HG03432 (cell line): ENCODE measurements at regions not wholly inside any gene's neighbourhood (a gene's known extent, or its start where the extent isn't known, plus 50 kb on each side); places are given as distances from the start of the nearest gene placed in this dataset.
A peak's percentile ranks its signal among the peaks of the same experiment; 100 is the strongest.

Experiments
- ATAC-seq: cut with Tn5 transposase; IDR thresholded peaks from one replicate; pipeline ENCODE4 v1.9.1; 2021; ENCODE audit warnings: mild to moderate bottlenecking, moderate library complexity; ENCODE audit not compliant: unreplicated experiment

DNA sequence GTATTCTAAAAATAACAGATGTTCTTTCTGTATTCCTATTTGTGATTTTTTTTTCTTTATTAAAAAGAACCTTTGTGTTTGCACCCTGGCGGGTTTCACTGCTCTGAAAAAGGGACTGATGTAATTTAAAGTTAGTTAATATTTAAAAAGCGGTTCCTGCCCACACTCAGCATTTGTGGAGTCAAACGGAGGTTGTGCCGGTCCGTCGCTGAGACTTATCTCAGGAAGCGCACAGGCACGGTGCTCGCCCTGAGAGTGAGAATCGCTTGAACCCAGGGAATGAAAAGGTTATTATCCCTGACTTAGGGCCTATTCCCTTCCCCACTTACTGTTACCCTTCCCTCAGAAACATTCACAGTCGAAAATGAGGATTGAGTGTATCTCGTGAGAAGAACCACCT is 366.7 kb downstream of the THBS2 start:
- no peak for ATAC-seq

DNA sequence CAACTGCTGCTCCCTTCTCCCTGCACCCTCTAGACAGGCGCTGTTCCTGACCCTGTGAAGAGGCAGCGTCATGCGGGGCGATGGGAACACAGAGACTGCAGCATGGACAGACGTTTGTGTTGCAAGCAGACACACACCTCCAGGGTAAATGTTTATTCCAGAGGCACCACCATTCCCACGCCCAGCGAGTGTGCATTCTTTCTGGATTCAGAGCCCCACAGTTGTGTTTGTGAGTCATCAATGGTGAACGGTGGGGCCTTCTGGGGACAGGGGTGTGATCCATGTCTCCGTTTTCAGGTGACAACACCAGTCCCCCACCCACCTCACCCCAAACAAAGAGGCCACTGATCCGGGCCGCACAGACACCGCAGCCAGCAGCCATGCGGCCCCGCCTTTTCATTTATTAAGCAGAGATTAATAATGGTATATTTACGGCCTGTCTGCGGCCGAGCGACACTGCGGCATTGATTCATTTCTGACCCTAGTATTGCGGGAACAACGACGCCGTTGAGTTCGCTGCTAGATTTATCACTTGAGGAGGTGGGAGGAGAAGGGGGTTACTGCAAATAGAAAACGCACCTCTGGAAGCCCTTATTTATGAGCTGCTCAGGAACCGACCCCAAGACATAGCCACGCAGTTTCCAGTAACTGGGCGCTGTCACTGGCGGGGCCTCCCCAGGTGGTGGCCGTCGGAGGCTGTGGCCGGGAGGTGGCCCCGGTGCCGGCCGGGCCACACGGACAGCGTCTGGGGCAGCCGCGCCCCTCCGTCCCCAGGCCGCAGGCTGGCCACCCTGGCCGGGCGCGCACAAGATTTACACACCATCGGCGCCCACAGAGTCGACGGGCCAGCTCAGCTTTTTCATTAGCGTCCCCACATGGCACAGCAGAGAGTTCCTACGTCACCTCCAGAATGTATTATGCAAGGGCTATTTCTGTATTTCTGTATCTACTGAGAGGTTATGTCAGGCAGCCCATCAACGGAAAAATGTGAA is 367.6 kb downstream of the THBS2 start:
- ATAC-seq: no peak

DNA sequence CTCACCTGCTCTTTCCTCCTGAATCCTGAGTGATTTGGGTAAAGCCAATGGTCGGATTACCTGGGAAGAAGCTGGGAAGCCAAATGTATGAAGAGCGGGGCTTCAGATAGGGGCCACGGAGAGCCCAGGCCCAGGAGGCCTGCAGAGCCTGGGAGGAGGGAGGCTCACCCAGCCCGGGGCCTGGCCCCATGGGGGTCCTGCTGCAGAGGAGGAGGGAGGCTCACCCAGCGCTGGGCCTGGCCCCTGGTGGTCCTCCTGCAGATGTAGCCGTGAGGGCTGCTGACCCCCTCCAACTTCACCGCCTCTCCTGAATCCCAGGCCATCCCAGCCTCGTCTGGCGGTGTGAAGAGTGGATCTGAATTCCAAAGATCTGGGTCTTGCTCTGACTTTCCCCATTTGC is 368.4 kb downstream of the THBS2 start:
- no peak for ATAC-seq

DNA sequence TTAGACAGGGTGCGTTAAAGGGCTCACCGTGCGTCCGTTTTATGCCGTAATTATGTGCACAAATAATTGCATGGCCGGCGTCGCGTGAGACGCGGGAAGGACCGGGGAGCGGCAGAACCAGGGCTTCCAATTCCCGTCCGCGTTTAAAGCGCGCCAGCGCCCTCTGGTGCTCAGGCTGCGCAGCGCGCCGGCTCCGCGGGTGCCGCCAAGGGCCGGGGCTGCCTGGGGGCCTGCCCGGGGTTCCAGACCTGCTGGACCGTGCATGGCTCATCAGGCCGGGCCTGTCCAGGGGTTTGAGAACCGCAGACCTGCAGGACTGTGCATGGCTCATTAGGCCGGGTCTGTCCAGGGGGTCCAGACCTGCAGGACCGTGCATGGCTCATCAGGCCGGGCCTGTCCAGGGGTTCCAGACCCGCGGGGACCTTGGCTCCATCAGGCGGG is 369.0 kb downstream of the THBS2 start:
- peak; percentile 90 for ATAC-seq

DNA sequence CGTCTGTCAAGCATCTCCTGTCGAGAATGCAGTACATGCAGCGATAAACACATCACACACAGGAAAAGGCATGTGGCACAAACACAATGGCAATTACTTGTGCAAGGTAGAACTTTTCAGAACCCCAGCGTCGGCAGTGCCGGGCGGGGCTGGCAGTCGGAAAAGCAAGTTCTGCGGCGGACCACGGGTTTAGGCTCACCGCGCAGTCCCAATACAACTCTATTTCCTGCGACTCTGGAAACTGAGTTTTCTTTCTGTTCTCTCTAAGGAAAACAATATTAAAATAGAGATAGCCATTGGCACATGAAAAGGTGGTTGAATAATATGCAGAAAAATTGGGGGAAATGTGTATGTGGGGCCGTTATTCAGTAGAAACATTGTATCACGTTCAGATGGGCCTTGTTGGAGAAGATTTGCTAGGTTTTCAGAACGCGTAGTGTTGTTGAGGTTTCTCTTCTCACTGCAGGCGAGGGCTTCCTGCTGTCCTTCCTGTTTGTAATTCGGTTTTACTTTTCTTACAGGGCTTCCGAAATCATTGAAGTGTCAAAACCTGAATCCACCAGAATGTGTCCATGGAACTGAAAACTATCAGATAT is 369.5 kb downstream of the THBS2 start:
- ATAC-seq: no peak

DNA sequence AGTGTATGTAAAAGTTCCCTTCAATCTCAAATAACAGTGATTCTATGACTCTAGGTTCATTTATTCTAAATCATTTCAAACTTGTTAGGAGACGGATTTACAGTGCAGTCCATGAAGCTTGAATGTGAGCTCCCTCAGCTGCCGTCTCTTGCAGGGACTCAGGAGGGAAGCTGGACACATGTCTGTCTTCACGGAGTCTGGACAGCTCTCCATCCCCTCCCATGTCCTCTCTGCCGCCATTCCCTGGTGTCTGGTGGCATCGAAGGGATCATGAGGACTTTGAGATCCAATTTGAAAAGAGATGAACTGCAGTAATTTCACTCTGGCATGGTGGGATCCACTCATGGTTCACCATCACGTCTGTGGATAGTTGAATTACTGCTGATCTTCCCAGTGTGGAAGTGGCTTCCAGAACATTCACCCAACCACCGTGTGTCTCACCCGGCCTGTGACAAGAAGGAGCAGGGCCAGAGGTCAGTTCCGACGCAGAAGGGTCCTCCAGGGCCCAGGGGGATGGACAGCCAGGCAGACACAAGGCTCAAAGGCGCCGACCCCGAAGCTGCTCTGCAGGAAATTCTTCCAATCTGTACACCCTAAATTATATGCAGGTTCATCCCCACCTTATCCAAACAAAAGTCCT is 370.1 kb downstream of the THBS2 start:
- ATAC-seq: no peak

DNA sequence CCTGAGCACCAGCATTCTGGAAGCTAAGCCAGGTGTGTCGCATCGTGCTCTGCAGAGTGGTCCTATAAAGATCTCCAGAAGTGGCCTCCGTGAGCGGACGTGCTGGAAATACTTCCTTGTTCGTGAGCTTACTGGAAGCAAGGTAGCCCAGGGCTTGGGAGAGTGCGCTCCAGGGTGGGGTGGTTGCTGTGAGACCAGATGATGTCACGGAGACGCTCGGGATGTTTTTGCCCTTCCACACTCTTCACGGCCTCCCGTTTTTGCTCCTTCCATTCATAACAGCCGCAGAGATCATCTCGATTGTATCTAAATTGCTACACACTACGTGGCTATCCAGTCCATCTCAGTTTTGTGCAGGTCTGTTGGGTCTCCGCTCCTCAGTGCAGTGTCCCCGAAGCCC is 373.4 kb downstream of the THBS2 start:
- no peak for ATAC-seq

DNA sequence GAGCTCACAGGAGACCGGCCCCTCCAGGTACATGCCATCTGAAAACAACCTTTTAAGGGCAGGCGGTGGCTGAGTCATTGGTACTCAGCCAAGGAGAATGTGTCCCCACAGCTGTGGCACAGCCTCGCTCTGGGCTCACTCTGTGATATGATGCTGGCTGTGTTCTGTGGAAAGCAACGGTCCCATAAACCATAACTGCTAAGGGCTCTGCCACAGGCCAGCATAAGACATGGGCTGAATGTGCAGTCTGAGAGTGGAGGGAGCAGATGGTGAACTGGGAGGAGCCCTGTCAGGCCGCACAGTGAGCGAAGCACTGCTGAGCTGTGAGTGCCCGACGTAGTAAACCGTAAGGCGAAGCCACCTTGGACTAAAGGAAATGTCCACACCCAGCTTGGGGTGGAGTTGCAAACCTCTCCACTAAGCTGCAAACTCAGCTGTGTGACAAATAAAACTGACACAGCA is 375.8 kb downstream of the THBS2 start:
- ATAC-seq: no peak

DNA sequence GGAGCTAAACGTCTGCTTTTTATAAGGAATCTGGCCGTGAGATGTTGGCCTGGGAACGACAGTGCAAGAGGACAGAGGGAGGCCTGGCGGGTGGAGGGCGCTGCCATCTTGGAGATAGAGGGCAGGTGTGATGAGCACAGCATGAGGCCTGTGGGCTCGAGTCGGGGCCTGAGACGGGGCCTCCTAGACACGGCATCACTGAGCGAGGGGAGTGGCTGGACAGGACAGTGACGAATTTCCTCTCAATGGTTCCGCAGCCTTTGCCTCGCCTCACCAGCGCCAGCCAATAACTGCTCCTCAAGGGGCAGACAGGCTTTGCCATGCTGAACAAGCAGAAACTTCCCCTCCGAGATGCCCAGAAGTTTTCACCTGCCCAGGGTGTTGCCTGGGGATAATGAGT is 376.7 kb downstream of the THBS2 start:
- no peak for ATAC-seq

DNA sequence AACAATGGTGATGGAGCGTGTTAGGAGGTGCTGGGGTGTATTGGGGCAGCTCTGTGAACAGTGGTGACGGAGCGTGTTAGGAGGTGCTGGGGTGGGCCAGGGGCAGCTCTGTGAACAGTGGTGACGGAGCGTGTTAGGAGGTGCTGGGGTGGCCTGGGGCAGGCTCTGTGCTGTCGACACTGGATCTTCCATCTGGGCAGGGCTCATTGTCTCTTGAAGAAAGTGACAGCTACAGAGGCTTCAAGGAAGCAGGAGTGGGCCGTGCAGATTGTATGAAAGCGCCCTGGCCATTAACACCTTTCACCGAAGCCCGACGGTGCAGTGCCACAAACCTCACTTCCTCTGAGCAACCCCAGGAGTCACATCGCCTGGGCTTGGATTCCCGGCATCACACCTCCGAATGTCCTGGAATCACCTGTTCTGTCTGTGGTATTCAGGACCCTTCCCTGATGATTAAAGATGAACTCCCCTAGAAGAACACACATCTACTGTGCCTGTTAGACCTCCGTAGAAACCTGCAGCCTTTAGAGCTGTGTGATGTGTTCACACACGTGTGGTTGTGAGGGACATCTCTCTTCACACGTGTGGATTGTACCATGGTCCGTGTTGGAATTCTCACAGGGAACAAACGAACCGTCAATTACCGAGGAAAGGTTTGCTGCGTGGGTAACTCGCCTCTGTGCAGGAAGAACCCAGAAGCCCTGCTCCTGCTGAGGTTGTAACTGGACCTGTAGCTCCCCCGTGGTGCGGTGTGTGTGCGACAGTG is 377.7 kb downstream of the THBS2 start:
- ATAC-seq: no peak

DNA sequence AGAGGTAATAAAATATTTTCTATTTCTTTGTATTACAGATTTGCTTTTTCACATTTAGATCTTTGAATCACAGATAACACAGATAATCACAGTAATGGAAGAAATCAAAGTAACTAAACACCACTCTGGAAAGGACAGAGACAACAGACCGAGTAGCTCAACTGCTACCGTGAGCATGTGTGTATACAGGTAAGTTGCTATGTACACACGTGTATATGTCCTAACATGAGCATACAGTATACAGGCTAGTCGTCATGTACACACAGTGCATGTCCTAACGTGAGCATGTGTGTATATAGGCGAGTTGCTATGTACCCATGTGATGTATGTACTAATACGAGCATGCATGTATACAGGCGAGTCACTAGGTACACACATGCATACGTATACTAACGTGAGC is 379.0 kb downstream of the THBS2 start:
- ATAC-seq: no peak

DNA sequence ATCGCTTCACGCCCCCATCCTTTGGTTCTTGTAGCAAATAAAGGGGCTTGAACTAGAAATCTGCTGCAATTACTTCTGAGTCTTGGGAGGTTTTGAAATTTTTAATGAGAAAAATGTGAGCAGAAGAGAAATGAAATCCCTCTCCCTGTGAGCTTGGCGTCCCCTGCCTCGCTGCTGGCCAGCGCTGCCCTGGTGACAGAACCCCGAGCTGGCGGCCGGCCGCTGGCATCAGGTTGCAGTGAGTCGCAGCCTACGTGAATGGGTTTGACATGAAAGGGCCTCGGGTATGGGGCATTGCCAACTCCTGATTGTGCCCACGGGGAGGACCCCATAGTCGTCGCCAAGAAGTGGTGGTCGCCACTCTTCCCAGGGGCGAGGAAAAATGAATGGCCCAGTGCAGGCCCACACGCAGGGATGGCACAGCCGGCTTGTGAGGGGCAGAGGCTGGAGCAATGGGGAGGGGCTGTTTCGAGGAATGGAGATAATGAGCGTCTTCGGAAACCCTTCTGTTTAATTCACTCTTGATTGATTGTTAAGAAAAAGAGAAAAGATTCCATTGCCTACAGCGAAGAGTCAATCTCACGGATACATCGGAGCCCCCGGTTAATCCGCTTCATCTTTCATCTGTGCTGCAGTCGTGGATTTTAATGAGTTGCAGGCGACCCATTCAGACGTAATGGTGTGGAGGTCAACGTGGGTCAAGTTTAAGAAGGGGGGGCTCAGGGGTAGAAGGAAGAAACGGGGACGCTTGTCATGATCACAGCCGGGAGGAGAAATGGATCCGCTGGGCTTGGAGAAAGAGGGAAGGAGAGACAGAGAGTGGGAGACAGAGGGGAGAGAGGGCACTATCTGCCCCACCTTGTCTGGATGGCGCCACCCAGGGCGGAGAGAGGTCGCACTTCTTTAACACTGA is 380.1 kb downstream of the THBS2 start:
- ATAC-seq: no peak

DNA sequence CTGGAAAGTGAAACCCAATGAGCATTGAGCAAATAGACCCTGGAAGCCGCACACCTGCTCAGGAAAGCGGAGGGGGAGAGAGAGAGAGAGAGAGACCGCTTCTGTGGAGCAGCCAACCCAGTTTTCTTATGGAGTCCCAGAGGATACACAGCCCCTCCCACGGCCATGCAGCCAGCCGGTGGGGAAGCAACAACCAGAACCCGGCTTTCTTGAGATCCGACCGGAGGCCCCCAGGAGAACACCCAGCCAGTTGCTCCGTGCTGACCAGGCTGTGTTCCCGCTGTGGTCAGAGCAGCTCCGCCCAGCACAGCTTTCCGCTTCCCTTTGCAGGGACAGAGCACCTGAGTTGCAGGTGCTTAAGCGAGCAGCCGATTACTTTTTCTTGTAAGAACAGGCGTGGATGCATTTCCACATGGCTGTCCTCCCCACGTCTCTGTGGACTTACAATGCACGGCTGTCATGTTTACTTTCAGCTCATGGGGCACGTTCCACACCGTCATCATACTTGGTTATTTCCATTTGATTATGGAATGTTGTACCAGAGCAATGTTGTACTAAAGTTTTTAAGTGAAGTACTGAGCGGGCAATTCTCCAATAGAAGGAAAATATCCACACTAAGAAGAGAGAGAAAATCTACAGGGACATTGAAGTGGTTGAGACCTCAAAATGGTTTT is 381.9 kb downstream of the THBS2 start:
- no peak for ATAC-seq

DNA sequence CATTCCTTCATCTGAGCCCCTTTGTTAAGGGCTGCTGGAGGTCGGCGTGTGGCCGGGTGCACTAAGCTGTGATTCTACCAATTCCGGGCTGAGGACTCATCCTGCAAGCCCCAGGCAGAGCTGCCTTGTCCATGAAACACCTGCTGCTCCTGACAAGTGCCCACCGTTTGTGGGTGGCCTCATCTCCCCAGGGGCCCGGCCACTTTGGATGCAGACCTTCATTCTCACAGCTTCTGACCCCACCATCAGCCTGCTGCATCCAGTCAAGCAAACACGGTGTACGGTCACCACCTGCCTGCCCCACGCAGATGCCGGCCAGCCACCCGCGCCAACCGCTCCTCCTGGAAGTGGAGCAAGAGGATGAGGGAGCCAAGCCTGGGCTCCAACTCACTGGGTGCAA is 382.7 kb downstream of the THBS2 start:
- no peak for ATAC-seq

DNA sequence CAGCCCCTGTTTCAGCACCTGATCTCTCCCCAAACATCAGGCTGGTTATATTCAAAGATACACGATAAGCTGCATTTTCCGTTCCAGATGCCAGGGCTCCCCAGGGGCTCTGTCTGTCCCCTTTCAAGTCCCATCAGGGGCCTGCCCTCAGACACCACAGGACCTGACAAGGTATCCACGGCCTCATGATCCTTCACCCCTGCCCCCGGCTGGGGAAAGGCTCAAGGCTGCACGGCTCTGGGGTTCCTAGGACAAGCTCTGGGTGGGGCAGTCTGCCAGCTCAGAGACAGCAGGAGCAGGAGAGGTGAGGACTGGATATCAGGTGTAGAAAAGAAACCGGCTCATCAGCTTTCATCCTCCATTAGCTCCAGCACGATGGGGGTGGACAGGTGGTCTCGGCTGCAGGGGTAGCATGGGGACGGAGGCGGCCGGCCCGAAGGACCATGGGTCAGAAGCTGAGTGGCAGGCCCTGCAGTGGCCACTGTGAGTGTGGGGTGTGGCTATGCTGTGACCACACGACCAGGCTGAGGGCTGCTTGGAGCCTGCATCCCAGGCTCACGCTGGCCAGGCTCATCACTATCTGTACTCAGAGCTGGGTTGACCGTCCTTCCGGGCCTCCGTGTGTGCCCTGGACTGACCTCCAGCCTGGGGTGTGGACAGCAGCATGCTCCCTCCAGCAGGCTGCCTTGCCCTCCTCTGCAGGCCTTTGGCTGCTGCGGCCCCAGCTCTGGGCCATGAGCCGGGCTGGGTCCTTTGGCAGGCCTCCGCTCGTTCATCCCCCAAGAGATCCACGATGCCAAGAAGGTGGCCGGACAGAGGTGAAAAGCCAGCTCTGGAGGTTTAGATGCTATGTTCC is 386.2 kb downstream of the THBS2 start:
- no peak for ATAC-seq

DNA sequence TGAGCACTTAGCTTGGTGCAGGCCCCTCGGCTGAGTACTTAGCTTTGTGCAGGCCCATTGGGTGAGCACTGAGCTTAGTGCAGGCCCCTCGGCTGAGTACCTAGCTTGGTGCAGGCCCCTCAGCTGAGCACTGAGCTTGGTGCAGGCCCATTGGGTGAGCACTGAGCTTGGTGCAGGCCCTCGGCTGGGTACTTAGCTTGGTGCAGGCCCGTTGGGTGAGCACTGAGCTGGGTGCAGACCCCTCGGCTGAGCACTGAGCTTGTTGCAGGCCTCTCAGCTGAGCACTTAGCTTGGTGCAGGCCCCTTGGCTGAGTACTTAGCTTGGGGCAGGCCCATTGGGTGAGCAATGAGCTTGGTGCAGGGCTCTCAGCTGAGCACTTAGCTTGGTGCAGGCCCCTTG is 387.1 kb downstream of the THBS2 start:
- ATAC-seq: no peak

DNA sequence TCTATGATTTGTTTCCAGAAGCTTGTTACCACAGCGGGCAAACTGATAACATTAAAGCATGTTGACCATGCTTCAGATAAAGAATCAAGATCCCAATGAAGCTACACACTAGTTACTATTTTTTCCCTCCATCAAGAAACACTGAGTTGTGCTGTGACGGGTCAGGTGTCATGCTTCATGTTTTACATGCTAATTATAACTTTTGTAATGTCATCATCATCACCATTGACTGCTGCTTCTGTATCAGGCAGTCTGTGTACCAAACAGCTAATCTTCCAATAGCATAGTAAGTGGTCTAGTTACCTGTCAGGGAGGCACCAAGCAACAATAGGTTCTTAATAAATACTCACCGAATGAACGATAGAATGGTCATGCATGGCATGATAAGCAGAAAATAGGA is 388.1 kb downstream of the THBS2 start:
- no peak for ATAC-seq
